ENCODE measurements at regions not wholly inside any gene's neighbourhood (a gene's known extent, or its start where the extent isn't known, plus 50 kb on each side); places are given as distances from the start of the nearest gene placed in this dataset.

GRCh38 chr7:49264530-49264929 lies 340.2 kb downstream of the CDC14C start:
- no peak for TF ChIP-seq CTCF (IDR thresholded peaks at IDR 0.05; ENCODE audit: insufficient read depth, low read length, poor library complexity, severe bottlenecking)
- H3K4me3 ChIP-seq (ENCODE audit: low read depth, low read length) = no peak overlapping the region
- H3K36me3 ChIP-seq (ENCODE audit: control insufficient read depth, insufficient read depth, low read length) = no peaks in the 10 kb centered on the region
- H3K27me3 ChIP-seq (ENCODE audit: control insufficient read depth, insufficient read depth, low read length) = no peaks in the 10 kb centered on the region
- no peak for DNase-seq (ENCODE audit: low read depth)

- DNase-seq (ENCODE audit: low read depth) = no peak
- Histone ChIP-seq H3K4me3 (ENCODE audit: low read depth, low read length) (no peak overlapping the region), H3K27me3 (ENCODE audit: control insufficient read depth, insufficient read depth, low read length) (no peaks in the 10 kb centered on the region), H3K36me3 (ENCODE audit: control insufficient read depth, insufficient read depth, low read length) (no peaks in the 10 kb centered on the region)
- TF ChIP-seq CTCF (IDR thresholded peaks at IDR 0.05; ENCODE audit: insufficient read depth, low read length, poor library complexity, severe bottlenecking) = no peak
These were observed 349.6 kb downstream of the CDC14C start for GRCh38 chr7:49273897-49274296.

GRCh38 chr7:49279891-49280290 lies 355.5 kb downstream of the CDC14C start:
- Histone ChIP-seq H3K4me3 (ENCODE audit: low read depth, low read length) (no peak overlapping the region), H3K36me3 (ENCODE audit: control insufficient read depth, insufficient read depth, low read length) (no peaks in the 10 kb centered on the region), H3K27me3 (ENCODE audit: control insufficient read depth, insufficient read depth, low read length) (no peaks in the 10 kb centered on the region)
- TF ChIP-seq CTCF (IDR thresholded peaks at IDR 0.05; ENCODE audit: insufficient read depth, low read length, poor library complexity, severe bottlenecking) = no peak
- no peak for DNase-seq (ENCODE audit: low read depth)

GRCh38 chr7:49287653-49288052 lies 363.3 kb downstream of the CDC14C start:
- DNase-seq (ENCODE audit: low read depth) = no peak
- Histone ChIP-seq H3K4me3 (ENCODE audit: low read depth, low read length) (no peak overlapping the region), H3K27me3 (ENCODE audit: control insufficient read depth, insufficient read depth, low read length) (no peaks in the 10 kb centered on the region), H3K36me3 (ENCODE audit: control insufficient read depth, insufficient read depth, low read length) (no peaks in the 10 kb centered on the region)
- TF ChIP-seq CTCF (IDR thresholded peaks at IDR 0.05; ENCODE audit: insufficient read depth, low read length, poor library complexity, severe bottlenecking) = no peak

- no peak for DNase-seq (ENCODE audit: low read depth)
- Histone ChIP-seq H3K4me3 (ENCODE audit: low read depth, low read length) (no peak overlapping the region), H3K27me3 (ENCODE audit: control insufficient read depth, insufficient read depth, low read length) (no peaks in the 10 kb centered on the region), H3K36me3 (ENCODE audit: control insufficient read depth, insufficient read depth, low read length) (no peaks in the 10 kb centered on the region)
- no peak for TF ChIP-seq CTCF (IDR thresholded peaks at IDR 0.05; ENCODE audit: insufficient read depth, low read length, poor library complexity, severe bottlenecking)
These were observed 370.3 kb downstream of the CDC14C start for GRCh38 chr7:49294611-49295010.

GRCh38 chr7:49295146-49295545 lies 370.8 kb downstream of the CDC14C start:
- H3K4me3 ChIP-seq (ENCODE audit: low read depth, low read length) = no peak overlapping the region

More at GRCh38 chr7:49295146-49295545, 370.8 kb downstream of the CDC14C start:
- no peak for TF ChIP-seq CTCF (IDR thresholded peaks at IDR 0.05; ENCODE audit: insufficient read depth, low read length, poor library complexity, severe bottlenecking)
- Histone ChIP-seq H3K27me3 (ENCODE audit: control insufficient read depth, insufficient read depth, low read length) (no peaks in the 10 kb centered on the region), H3K36me3 (ENCODE audit: control insufficient read depth, insufficient read depth, low read length) (no peaks in the 10 kb centered on the region)
- DNase-seq (ENCODE audit: low read depth) = peak; percentile 2

Data from kidney epithelial cell (primary cell).